Panc1 (cell line): ENCODE measurements at regions not wholly inside any gene's neighbourhood (a gene's known extent, or its start where the extent isn't known, plus 50 kb on each side); places are given as distances from the start of the nearest gene placed in this dataset.

Experiments
- ATAC-seq: fragments of 200-7000 bp; cut with Tn5 transposase; 2 replicates; pipeline ENCODE4 v1.9.1; 2020; ENCODE audit warnings: mild to moderate bottlenecking, moderate library complexity
- BruUV-seq: library from RNA; stranded (reverse); fragments of 400-500 nt; replicated peaks from 2 replicates; lab custom pipeline; 2021; lab: Mats Ljungman, UMichigan
- CTCF ChIA-PET: fragments of 300-600 bp; sonication (Branson Sonifier 250); formaldehyde crosslinking; loops from one replicate; lab custom pipeline; 2022; ENCODE audit warnings: antibody characterized with exemption; lab: Charles Lee
- POLR2A ChIA-PET: fragments of 300-600 bp; sonication (Branson Sonifier 250); formaldehyde crosslinking; loops from one replicate; lab custom pipeline; 2022; ENCODE audit warnings: antibody characterized with exemption; lab: Charles Lee
- DNase-seq: peaks from one replicate; pipeline ENCODE4 v3.0.0-alpha.2; 2010; ENCODE audit warnings: low read depth, low spot score
- H3K27ac ChIP-seq: 2 replicates; pipeline ENCODE4 v1.5.1; 2011; ENCODE audit warnings: mild to moderate bottlenecking, low read length, inconsistent platforms
- H3K27me3 ChIP-seq: fragments of 200-500 bp; sonication (Bioruptor generic); 2 replicates; pipeline ENCODE4 v1.6.0; 2014; ENCODE audit warnings: low read length, inconsistent platforms; ENCODE audit not compliant: control insufficient read depth, insufficient read depth
- H3K36me3 ChIP-seq: fragments of 200-500 bp; sonication (Bioruptor generic); 2 replicates; pipeline ENCODE4 v1.5.1; 2014; ENCODE audit warnings: inconsistent platforms, mild to moderate bottlenecking, low read length, moderate library complexity; ENCODE audit not compliant: control insufficient read depth, insufficient read depth
- H3K4me1 ChIP-seq: 2 replicates; pipeline ENCODE4 v1.5.1; 2011; ENCODE audit warnings: inconsistent platforms, mild to moderate bottlenecking, low read length, moderate library complexity; ENCODE audit not compliant: control insufficient read depth, insufficient read depth
- H3K4me3 ChIP-seq, 2 experiments: 2 replicates each; pipeline ENCODE4 v1.5.1; 2011 to 2012; ENCODE audit warnings: low read depth in 2 of 2, low read length in 2 of 2, mild to moderate bottlenecking in 2 of 2, inconsistent platforms in 1 of 2, moderate library complexity in 1 of 2
- H3K9me3 ChIP-seq: fragments of 200-500 bp; sonication (Bioruptor generic); 2 replicates; pipeline ENCODE4 v1.5.1; 2014; ENCODE audit warnings: low read depth, mild to moderate bottlenecking, inconsistent platforms, low read length, moderate library complexity; ENCODE audit not compliant: control insufficient read depth, insufficient read depth
- CTCF ChIP-seq: fragments of 450-650 bp; IDR thresholded peaks from 2 replicates; pipeline ENCODE4 v1.5.1; 2017; ENCODE audit warnings: mild to moderate bottlenecking
- POLR2AphosphoS5 ChIP-seq: IDR thresholded peaks from 2 replicates; pipeline ENCODE4 v1.6.1; 2012; ENCODE audit warnings: mild to moderate bottlenecking, low read depth, low read length, moderate library complexity
- SIN3A ChIP-seq: IDR thresholded peaks from 2 replicates; pipeline ENCODE4 v1.6.1; 2012; ENCODE audit warnings: low read depth, mild to moderate bottlenecking, low read length, moderate library complexity, borderline replicate concordance; ENCODE audit not compliant: insufficient read depth
- TCF7L2 ChIP-seq: IDR thresholded peaks from 2 replicates; pipeline ENCODE4 v1.6.1; 2011; ENCODE audit warnings: mild to moderate bottlenecking, low read depth, low read length, inconsistent platforms
- in situ Hi-C: cut with HindIII; loops from 2 replicates; pipeline ENCODE4 v1.10.0; 2016; ENCODE audit warnings: low sequenced_read_pairs, low pct_unique_long_range_greater_than_20kb
- intact Hi-C: fragments of 100-400 bp; cut with micrococcal nuclease; formaldehyde crosslinking; loops from one replicate; pipeline ENCODE4 v1.10.0; 2022; ENCODE audit not compliant: unreplicated experiment
- TF ChIP-seq, protein P1 (sequence below), 2 experiments: IDR thresholded peaks; 2 replicates each; pipeline ENCODE4 v1.6.1; 2011 to 2012; ENCODE audit warnings: low read depth in 2 of 2, control low read depth in 1 of 2, low read length in 1 of 2, mild to moderate bottlenecking in 1 of 2, moderate library complexity in 1 of 2; ENCODE audit not compliant: insufficient read depth in 1 of 2

GRCh38 chr5:14086261-14086660 lies 56.9 kb upstream of the TRIO start:
- in situ Hi-C loops (no loop called here), intact Hi-C loops (no loop called here)
- H3K27me3 ChIP-seq = no peaks in the 10 kb centered on the region
- ChIA-PET POLR2A (no interaction called here), CTCF (no interaction called here)
- no TSS peak for BruUV-seq
- no peak for TF ChIP-seq TCF7L2
- TF ChIP-seq, protein P1, sequence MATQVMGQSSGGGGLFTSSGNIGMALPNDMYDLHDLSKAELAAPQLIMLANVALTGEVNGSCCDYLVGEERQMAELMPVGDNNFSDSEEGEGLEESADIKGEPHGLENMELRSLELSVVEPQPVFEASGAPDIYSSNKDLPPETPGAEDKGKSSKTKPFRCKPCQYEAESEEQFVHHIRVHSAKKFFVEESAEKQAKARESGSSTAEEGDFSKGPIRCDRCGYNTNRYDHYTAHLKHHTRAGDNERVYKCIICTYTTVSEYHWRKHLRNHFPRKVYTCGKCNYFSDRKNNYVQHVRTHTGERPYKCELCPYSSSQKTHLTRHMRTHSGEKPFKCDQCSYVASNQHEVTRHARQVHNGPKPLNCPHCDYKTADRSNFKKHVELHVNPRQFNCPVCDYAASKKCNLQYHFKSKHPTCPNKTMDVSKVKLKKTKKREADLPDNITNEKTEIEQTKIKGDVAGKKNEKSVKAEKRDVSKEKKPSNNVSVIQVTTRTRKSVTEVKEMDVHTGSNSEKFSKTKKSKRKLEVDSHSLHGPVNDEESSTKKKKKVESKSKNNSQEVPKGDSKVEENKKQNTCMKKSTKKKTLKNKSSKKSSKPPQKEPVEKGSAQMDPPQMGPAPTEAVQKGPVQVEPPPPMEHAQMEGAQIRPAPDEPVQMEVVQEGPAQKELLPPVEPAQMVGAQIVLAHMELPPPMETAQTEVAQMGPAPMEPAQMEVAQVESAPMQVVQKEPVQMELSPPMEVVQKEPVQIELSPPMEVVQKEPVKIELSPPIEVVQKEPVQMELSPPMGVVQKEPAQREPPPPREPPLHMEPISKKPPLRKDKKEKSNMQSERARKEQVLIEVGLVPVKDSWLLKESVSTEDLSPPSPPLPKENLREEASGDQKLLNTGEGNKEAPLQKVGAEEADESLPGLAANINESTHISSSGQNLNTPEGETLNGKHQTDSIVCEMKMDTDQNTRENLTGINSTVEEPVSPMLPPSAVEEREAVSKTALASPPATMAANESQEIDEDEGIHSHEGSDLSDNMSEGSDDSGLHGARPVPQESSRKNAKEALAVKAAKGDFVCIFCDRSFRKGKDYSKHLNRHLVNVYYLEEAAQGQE (IDR thresholded peaks at IDR 0.05; ENCODE audit: insufficient read depth in 1 of 2, low read depth in 2 of 2, low read length in 1 of 2) = no peak
- TF ChIP-seq SIN3A = no peak
- TF ChIP-seq CTCF = no peak
- no peak for TF ChIP-seq POLR2AphosphoS5
- no peaks in the 10 kb centered on the region; the same call in 1 of the 2 replicates for H3K4me1 ChIP-seq
- H3K9me3 ChIP-seq = peaks cover 5% of the 10 kb centered on the region; the same call in 1 of the 2 replicates
- DNase-seq (no peak), ATAC-seq (no peak)
- no peaks in the 10 kb centered on the region for H3K36me3 ChIP-seq
- no peak overlapping the region for H3K4me3 ChIP-seq
- no peak overlapping the region for H3K27ac ChIP-seq

DNA sequence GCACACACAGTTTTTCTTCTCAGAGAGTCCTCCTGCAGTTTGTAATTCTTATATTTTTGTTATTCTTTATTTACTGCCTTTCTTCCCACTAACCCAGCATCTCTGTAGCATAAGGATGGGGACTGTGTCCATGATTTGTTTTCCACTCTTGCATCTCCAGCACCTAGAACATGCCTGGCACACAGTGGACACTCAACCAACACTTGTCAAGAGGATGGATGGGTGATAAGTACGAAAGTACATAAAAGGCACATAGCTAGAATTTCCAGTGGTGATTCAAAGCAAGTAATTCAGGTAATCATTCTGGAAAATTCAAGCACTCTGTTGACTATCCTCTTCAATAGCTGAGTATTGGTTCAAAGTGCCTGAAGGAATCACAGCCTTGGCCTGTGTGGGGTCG lies 60.2 kb upstream of the TRIO start:
- no peak for DNase-seq
- no peak for ATAC-seq
- in situ Hi-C loops = no loop called here
- H3K4me3 ChIP-seq = no peak overlapping the region
- no peaks in the 10 kb centered on the region for H3K9me3 ChIP-seq
- no TSS peak for BruUV-seq
- no peaks in the 10 kb centered on the region; the same call in 1 of the 2 replicates for H3K4me1 ChIP-seq
- intact Hi-C loops = no loop called here
- CTCF ChIA-PET = no interaction called here
- H3K36me3 ChIP-seq = no peaks in the 10 kb centered on the region
- POLR2A ChIA-PET = no interaction called here
- TF ChIP-seq TCF7L2 = no peak
- no peak for TF ChIP-seq SIN3A
- H3K27ac ChIP-seq = peak overlapping the region; percentile 72
- no peaks in the 10 kb centered on the region for H3K27me3 ChIP-seq

- ATAC-seq = no peak
Observed at GRCh38 chr5:14082523-14082922, 60.6 kb upstream of the TRIO start.

More at GRCh38 chr5:14082523-14082922, 60.6 kb upstream of the TRIO start:
- Histone ChIP-seq H3K27me3 (no peaks in the 10 kb centered on the region), H3K27ac (peak overlapping the region; percentile 72; the same call in 1 of the 2 replicates), H3K4me3 (no peak overlapping the region), H3K9me3 (no peaks in the 10 kb centered on the region), H3K4me1 (no peaks in the 10 kb centered on the region; the same call in 1 of the 2 replicates), H3K36me3 (no peaks in the 10 kb centered on the region)
- no TSS peak for BruUV-seq
- DNase-seq = no peak
- intact Hi-C loops (no loop called here), in situ Hi-C loops (no loop called here)
- ChIA-PET CTCF (no interaction called here), POLR2A (no interaction called here)
- TF ChIP-seq CTCF (no peak), POLR2AphosphoS5 (no peak), SIN3A (no peak), TCF7L2 (no peak)
- TF ChIP-seq, protein P1 (IDR thresholded peaks at IDR 0.05; ENCODE audit: insufficient read depth in 1 of 2, low read depth in 2 of 2, low read length in 1 of 2) = no peak
